ENCODE measurements at regions not wholly inside any gene's neighbourhood (a gene's known extent, or its start where the extent isn't known, plus 50 kb on each side); places are given as distances from the start of the nearest gene placed in this dataset.

DNA sequence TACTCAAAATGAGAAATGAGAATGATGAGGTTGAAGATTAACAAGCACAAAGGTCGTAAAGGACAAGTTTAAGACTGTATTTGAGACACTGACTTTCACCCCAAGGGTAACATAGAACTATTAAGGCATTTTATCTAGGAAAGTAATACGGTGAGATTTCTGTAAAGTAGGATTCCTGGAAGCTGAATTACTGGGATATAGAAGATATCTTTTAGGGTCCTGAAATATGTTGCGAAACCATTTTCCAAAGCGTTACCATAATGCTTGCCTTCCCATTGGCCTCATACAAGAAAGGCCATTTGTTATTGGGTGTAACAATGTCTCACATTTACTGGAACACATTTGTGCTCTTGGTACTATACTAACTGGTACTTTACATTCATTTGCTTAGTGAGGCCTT lies 1185.9 kb upstream of the TENM4 start:
- no peaks in the 10 kb centered on the region for H3K36me3 ChIP-seq (replicated peaks)
- in situ Hi-C loops (cut with MboI; ENCODE audit: low sequenced_read_pairs) = no loop called here
- no peak overlapping the region for H3K4me3 ChIP-seq
- no peaks in the 10 kb centered on the region for H3K9me3 ChIP-seq
- H3K27me3 ChIP-seq (ENCODE audit: low read depth) = no peaks in the 10 kb centered on the region
- H3K4me1 ChIP-seq = peaks cover 14% of the 10 kb centered on the region
- DNase-seq (ENCODE audit: low spot score in 2 of 2) = no peak

DNA sequence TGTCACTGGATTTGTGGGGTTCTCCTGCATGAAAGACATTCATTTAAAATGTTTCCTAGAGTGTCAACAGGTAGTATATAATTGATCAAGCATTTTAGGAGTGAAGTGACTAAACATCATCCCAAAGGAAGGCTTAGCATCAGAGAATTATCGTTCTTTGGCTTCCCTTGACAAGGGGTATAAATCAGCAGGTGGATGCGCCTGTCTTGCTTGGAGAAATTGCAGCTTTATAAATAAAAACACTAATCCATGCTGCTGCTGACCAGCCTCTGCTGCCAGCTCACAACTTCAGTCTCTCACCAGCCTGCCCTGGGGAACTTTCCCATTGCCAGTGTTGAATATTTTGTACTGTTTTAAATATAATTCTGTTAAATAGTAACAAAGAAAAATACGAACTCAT lies 1184.7 kb upstream of the TENM4 start:
- Histone ChIP-seq H3K36me3 (replicated peaks) (no peaks in the 10 kb centered on the region), H3K4me1 (peaks cover 3% of the 10 kb centered on the region), H3K27me3 (ENCODE audit: low read depth) (no peaks in the 10 kb centered on the region), H3K4me3 (no peak overlapping the region), H3K9me3 (no peaks in the 10 kb centered on the region)
- DNase-seq (ENCODE audit: low spot score in 2 of 2) = no peak
- in situ Hi-C loops (cut with MboI; ENCODE audit: low sequenced_read_pairs) = no loop called here

DNA sequence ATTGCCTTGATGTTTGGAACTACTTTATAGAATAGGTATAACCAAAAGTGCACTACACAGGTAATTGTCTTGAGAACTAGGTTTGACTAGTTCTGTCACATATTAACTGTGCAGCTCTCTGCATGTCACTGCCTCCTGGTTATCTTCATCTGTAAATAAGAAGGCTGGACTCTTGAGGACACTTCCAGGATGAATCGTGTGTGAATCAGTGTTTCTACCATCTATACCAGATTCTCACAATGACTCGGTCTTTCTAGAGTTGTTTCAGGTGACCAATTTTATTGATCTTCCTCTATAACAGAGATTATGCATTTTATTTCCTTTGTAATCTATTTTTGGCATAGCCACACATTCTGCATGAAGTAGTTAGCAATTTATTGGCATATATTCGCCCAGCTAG lies 1181.0 kb upstream of the TENM4 start:
- no peaks in the 10 kb centered on the region for H3K27me3 ChIP-seq (ENCODE audit: low read depth)
- no peaks in the 10 kb centered on the region for H3K4me1 ChIP-seq
- H3K9me3 ChIP-seq = no peaks in the 10 kb centered on the region
- DNase-seq (ENCODE audit: low spot score in 2 of 2) = no peak
- no peak overlapping the region for H3K4me3 ChIP-seq
- in situ Hi-C loops (cut with MboI; ENCODE audit: low sequenced_read_pairs) = no loop called here
- no peaks in the 10 kb centered on the region for H3K36me3 ChIP-seq (replicated peaks)

DNA sequence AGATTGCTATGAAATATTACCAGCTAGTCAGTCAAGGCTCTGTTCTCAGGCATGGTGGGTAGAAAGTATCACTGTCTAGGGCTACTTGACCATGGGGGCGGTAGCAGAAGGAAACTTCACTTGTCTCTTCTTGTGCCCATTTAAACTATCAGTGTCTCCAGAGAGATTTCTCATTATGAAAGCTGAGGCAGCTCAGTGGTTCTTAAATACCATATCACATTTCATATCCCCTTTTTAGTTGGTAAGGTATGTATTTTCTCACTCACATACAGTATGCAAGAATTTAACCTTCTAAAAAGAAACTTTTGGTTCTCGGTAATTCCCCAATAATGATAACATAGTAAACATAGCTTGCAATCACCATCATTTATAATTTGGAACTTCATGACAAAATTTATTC lies 1180.0 kb upstream of the TENM4 start:
- Histone ChIP-seq H3K36me3 (replicated peaks) (no peaks in the 10 kb centered on the region), H3K27me3 (ENCODE audit: low read depth) (no peaks in the 10 kb centered on the region), H3K9me3 (no peaks in the 10 kb centered on the region), H3K4me1 (no peaks in the 10 kb centered on the region), H3K4me3 (no peak overlapping the region)
- in situ Hi-C loops (cut with MboI; ENCODE audit: low sequenced_read_pairs) = no loop called here
- DNase-seq (ENCODE audit: low spot score in 2 of 2) = no peak

DNA sequence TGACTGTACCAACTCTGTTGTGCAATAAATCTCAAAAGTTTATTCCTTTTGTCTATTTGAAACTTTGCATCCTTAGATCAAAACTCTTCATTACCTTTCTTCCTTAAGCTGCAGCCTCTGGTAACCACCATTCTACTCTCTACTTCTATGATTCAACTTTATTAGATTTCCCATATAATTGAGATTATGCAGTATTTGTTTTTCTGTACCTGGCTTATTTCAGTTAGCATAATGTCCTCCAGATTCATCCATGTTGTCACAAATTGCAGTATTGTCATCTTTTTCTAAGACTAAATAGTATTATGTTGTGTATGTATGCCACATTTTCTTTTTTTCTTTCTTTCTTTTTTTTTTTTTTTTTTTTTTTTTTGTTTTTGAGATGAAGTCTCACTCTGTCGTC lies 1176.3 kb upstream of the TENM4 start:
- in situ Hi-C loops (cut with MboI; ENCODE audit: low sequenced_read_pairs) = no loop called here
- Histone ChIP-seq H3K9me3 (no peaks in the 10 kb centered on the region), H3K4me3 (no peak overlapping the region), H3K4me1 (no peaks in the 10 kb centered on the region), H3K27me3 (ENCODE audit: low read depth) (no peaks in the 10 kb centered on the region), H3K36me3 (replicated peaks) (no peaks in the 10 kb centered on the region)
- no peak for DNase-seq (ENCODE audit: low spot score in 2 of 2)

DNA sequence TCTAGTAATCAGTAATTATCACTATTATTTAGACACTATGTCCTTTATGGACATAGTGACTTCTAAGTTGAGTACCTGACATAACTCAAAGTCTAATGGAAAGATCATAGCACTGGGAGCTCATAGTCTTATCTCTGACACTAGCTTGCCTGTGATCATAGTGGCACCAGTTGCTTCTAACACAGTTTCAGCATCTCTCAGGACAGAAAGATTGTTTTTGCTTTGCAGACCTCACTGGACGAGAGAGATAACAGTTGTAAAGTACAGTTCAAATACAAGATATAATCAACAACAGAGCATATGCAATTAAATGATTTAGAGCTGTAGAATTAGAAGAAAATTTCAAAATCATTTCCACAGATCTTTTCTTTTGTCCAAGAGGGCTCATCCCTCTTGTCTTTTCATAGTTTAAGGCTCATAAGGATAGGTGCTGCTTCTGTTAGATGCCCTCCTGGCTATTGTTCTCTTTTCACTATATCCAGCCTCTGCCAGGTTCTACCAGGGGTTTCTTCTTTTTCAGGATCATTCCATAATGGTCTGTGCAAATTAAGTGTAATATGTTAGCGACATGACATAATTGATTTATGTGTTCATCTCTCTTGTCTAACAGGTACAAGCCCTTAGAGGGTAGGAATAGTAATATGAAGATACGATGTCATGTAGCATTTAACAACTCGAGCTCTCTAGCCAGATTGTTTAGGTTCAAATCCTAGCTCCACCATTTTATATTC lies 1175.4 kb upstream of the TENM4 start:
- Histone ChIP-seq H3K4me3 (no peak overlapping the region), H3K9me3 (no peaks in the 10 kb centered on the region), H3K36me3 (replicated peaks) (no peaks in the 10 kb centered on the region), H3K27me3 (ENCODE audit: low read depth) (no peaks in the 10 kb centered on the region), H3K4me1 (no peaks in the 10 kb centered on the region)
- in situ Hi-C loops (cut with MboI; ENCODE audit: low sequenced_read_pairs) = no loop called here
- no peak for DNase-seq (ENCODE audit: low spot score in 2 of 2)

DNA sequence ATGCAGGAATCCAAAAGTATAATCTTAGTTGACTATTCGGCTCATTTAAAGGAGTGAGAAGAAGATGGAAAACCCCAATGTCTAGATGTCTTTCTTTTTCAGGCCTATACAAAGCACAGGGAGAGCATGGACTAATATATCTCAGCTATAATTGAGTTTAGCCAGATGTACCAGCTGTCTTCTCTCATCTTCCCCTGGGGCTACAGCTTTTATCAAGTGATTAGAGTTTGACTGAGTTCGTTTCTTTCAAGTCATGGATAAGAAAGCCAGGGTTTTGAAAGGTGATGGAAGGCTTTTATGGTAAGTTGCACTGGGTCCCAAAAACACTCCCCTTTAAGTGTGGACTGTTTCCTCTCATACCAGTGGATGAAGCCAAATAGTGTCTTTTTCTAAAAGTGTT lies 1172.8 kb upstream of the TENM4 start:
- in situ Hi-C loops (cut with MboI; ENCODE audit: low sequenced_read_pairs) = no loop called here
- no peaks in the 10 kb centered on the region for H3K9me3 ChIP-seq

DNA sequence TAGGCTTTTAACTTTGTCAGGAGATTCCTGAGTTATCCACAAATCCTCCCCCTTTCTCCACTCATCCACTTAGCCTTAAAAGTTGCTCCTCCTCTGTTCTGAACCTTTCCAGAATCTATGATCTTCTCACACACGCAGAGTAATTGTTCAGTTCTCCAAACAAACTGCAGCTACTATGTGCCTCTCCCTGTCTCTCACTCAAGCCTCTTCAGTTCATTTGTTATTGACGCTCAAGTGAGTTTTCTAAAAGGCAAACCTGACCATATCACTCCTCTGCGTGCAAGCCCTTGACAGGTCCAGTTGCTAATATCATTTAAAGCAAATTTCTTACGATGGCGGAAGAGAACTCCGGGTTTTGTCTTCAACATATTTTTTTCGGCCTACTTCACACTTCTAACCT lies 1169.7 kb upstream of the TENM4 start:
- no peak for DNase-seq (ENCODE audit: low spot score in 2 of 2)
- in situ Hi-C loops (cut with MboI; ENCODE audit: low sequenced_read_pairs) = no loop called here
- Histone ChIP-seq H3K27me3 (ENCODE audit: low read depth) (no peaks in the 10 kb centered on the region), H3K9me3 (no peaks in the 10 kb centered on the region), H3K4me1 (peaks cover 4% of the 10 kb centered on the region), H3K4me3 (no peak overlapping the region), H3K36me3 (replicated peaks) (no peaks in the 10 kb centered on the region)

More for the DNA sequence above, 1172.8 kb upstream of the TENM4 start:
- no peak for DNase-seq (ENCODE audit: low spot score in 2 of 2)
- Histone ChIP-seq H3K4me1 (no peaks in the 10 kb centered on the region; the same call in 1 of the 2 replicates), H3K4me3 (no peak overlapping the region), H3K36me3 (replicated peaks) (no peaks in the 10 kb centered on the region), H3K27me3 (ENCODE audit: low read depth) (no peaks in the 10 kb centered on the region)

DNA sequence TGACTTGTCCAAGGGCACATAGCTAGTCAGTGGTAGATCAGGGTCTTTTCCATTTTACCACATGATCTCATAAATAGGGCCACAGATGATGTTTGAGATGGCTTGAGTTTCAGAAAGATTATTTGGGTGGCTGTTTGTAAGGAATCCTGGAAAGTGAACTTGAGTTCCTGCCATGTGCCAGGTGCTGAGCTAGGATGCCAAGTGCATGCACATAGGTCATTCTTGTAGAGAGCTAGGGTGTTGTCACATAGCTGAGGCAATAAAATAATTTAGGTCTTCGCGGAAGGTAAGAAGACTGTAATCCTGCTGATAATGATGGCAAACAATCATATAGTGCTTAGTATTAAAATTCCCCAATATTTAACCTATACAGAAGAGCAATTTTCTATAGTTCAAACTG lies 1162.6 kb upstream of the TENM4 start:
- no peaks in the 10 kb centered on the region for H3K9me3 ChIP-seq
- no peak for DNase-seq (ENCODE audit: low spot score in 2 of 2)
- H3K4me1 ChIP-seq = peaks cover 4% of the 10 kb centered on the region; the same call in 1 of the 2 replicates
- in situ Hi-C loops (cut with MboI; ENCODE audit: low sequenced_read_pairs) = no loop called here
- no peaks in the 10 kb centered on the region for H3K27me3 ChIP-seq (ENCODE audit: low read depth)
- no peak overlapping the region for H3K4me3 ChIP-seq
- no peaks in the 10 kb centered on the region for H3K36me3 ChIP-seq (replicated peaks)

DNA sequence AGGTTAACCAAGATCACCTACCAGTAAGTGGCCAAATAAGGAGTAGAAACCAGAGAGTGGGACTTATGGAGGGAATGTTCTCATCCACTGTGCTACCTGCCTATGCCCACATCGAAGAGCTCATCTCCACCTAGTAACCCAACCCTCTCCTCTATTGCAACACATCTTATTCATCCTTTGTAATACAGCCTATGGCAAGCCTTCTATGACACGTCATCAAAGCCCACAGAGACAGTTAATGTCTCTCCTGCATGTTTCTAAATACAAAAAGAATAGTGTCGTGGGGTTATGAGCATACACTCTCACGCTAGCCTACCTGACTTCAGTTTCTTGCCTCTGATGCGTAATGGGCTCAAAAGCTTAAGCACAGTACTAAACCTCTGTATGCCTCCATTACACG lies 1158.1 kb upstream of the TENM4 start:
- H3K27me3 ChIP-seq (ENCODE audit: low read depth) = no peaks in the 10 kb centered on the region
- H3K4me3 ChIP-seq = no peak overlapping the region
- in situ Hi-C loops (cut with MboI; ENCODE audit: low sequenced_read_pairs) = no loop called here
- no peaks in the 10 kb centered on the region for H3K9me3 ChIP-seq
- no peaks in the 10 kb centered on the region for H3K36me3 ChIP-seq (replicated peaks)
- H3K4me1 ChIP-seq = no peaks in the 10 kb centered on the region
- no peak for DNase-seq (ENCODE audit: low spot score in 2 of 2)

DNA sequence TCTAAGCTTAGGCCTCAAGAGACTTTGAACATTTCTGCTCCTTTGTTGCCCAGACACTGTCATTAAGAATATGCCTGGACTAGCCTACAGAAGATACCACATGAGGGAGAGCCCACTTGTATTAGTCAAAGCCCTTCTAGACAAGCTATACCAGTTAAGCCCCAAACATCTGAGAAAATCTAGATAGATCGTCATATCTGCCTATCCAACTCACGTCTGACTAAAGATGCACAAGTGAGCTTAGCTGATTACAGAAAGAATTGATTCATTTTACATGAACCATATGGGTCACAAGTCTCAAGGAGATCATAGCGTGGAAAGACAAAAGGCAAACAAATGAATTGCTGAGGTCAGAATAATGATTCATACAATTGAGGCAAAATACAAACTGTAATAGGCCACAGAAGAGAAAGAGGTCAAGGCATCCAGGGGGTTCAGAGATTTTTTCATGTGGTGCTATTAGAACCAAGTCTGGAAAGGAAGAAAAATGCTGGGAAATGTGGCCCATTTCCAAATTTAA lies 1155.5 kb upstream of the TENM4 start:
- H3K4me3 ChIP-seq = no peak overlapping the region
- in situ Hi-C loops (cut with MboI; ENCODE audit: low sequenced_read_pairs) = no loop called here
- no peaks in the 10 kb centered on the region for H3K27me3 ChIP-seq (ENCODE audit: low read depth)
- no peaks in the 10 kb centered on the region for H3K9me3 ChIP-seq
- peaks cover 6% of the 10 kb centered on the region for H3K4me1 ChIP-seq
- no peak for DNase-seq (ENCODE audit: low spot score in 2 of 2)
- H3K36me3 ChIP-seq (replicated peaks) = no peaks in the 10 kb centered on the region

DNA sequence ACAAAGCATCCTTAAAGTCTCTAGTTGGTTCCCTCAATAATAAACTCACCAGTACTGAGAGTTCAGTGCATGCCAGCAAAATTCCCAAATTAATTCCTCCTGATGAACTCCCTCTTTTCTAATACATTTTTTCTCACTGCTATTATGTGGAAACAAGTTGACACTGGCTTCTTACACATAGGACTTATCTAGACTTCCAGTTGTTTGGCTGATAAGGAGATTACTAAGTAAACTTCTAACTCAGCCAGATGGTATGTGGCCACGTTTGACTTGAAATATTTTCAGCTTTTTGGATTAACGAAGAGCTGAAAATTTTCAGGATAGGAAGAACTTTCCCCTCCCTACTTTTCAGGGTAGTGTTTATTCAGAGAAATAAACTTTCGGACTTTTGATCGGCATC lies 1154.2 kb upstream of the TENM4 start:
- no peak for DNase-seq (ENCODE audit: low spot score in 2 of 2)

DNA sequence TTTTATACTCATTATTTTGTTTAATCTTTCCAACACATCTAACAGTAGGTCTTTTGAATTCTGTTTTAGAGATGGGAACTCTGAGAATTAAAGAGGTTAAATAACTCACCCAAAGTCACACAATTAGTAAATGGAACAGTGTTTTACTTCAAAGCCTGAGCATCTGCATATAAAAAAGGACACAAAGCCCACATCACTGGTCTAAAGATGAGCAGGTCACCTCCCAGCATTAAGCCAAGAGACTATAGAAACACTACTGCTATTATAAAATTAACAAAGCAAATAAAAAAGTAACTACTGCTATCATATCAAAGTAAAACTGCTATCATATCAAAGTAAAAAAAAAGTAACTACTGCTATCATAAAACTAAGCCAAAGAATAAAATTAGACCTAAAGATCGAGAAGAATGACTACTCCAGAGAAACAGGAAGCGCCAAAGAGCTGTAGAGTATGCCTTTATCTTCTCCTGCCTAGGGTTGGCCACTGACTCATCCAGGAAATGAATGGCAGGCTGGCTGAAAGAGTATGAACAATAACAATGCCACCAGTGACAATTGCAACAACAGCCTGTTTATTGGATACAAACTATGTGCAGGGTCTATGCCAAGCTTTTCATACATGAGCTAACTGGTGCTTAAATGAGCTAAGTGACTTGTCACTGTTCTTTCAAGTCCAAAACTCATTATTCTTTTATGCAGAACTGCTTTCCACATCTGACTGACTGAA lies 1153.0 kb upstream of the TENM4 start:
- in situ Hi-C loops (cut with MboI; ENCODE audit: low sequenced_read_pairs) = no loop called here
- peaks cover 6% of the 10 kb centered on the region for H3K4me1 ChIP-seq
- H3K27me3 ChIP-seq (ENCODE audit: low read depth) = no peaks in the 10 kb centered on the region
- DNase-seq (ENCODE audit: low spot score in 2 of 2) = peak; percentile 3 to 24
- H3K4me3 ChIP-seq = no peak overlapping the region
- H3K36me3 ChIP-seq (replicated peaks) = no peaks in the 10 kb centered on the region
- H3K9me3 ChIP-seq = no peaks in the 10 kb centered on the region

More for the DNA sequence above, 1154.2 kb upstream of the TENM4 start:
- no peaks in the 10 kb centered on the region for H3K9me3 ChIP-seq
- H3K4me3 ChIP-seq = no peak overlapping the region
- in situ Hi-C loops (cut with MboI; ENCODE audit: low sequenced_read_pairs) = no loop called here
- H3K36me3 ChIP-seq (replicated peaks) = no peaks in the 10 kb centered on the region
- no peaks in the 10 kb centered on the region for H3K27me3 ChIP-seq (ENCODE audit: low read depth)
- peaks cover 6% of the 10 kb centered on the region for H3K4me1 ChIP-seq

DNA sequence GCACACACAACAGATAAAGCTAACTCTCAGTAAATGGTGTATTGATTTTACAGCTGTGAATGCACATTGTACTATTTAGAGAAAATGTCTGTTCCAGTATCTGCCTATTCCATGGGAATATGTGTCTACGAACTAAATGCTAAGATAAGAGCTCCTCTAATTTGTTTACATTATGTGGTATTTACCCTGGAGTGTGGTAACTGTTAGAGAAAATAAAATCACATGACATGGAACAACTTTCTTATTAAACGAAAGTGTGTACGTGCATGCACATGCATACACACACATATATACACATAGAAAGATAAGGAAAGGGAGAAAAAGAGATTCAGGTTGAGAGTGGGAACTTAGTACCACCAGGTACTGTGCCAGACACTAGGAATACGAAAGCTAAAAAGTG lies 1151.7 kb upstream of the TENM4 start:
- no peak overlapping the region for H3K4me3 ChIP-seq
- in situ Hi-C loops (cut with MboI; ENCODE audit: low sequenced_read_pairs) = no loop called here
- H3K9me3 ChIP-seq = no peaks in the 10 kb centered on the region
- peaks cover 6% of the 10 kb centered on the region for H3K4me1 ChIP-seq
- H3K27me3 ChIP-seq (ENCODE audit: low read depth) = no peaks in the 10 kb centered on the region
- DNase-seq (ENCODE audit: low spot score in 2 of 2) = no peak
- no peaks in the 10 kb centered on the region for H3K36me3 ChIP-seq (replicated peaks)

All from HAP-1 (cell line).